ENCODE measurements at regions not wholly inside any gene's neighbourhood (a gene's known extent, or its start where the extent isn't known, plus 50 kb on each side); places are given as distances from the start of the nearest gene placed in this dataset.

DNA sequence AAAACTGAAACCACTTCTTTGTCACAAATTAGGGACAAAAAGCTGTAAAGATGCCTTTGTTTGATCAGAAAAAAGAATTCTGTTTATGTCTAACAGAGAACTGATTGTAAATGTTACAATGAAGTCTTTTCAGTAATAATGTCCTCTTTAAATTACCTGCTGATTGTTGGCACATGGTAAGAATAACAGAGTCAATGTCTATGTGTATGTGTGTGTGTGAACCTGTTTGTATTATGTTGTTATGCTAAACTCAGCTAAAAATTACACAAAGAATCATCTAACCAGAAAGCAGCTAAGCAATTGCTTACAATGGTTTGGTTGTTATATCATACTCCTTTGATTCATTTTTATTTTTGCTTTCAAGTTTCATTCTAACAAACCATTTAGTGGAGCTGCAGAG, 159.1 kb upstream of the PDZRN3 start:
- H3K4me3 Mint-ChIP-seq = no peak overlapping the region

DNA sequence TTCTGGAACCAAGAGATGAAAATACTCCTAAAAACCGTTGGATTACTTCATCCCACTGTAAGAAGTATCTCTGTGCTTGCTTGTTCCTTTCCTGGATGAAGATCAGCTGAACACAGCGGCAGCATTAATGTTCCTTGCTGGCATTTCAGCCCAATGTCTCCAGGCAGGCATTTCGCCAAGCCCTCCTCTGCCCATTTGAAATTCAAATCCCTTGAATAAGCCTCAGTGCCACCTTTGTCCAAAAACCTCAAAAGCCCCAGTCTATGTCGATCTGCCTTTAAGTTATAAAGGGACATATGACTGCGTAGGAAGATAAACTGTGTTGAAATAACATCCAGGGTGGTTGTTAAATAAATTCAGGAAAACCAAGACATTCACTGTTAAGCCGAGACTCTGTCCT, 156.8 kb upstream of the PDZRN3 start:
- no peak for DNase-seq
- Histone ChIP-seq H3K36me3 (ENCODE audit: control insufficient read depth in 2 of 3, insufficient read depth in 3 of 3, low read length in 3 of 3) (no peaks in the 10 kb centered on the region), H3K27me3 (ENCODE audit: control insufficient read depth in 2 of 2, insufficient read depth in 2 of 2, low read length in 2 of 2) (no peaks in the 10 kb centered on the region), H3K4me3 (ENCODE audit: low read length) (no peak overlapping the region), H3K4me1 (ENCODE audit: control insufficient read depth in 2 of 2, insufficient read depth in 2 of 2, low read length in 2 of 2) (no peaks in the 10 kb centered on the region), H3K27ac (ENCODE audit: low read depth, low read length) (no peak overlapping the region), H3K9me3 (ENCODE audit: control insufficient read depth in 2 of 3, low read length in 3 of 3) (no peaks in the 10 kb centered on the region)
- intact Hi-C loops (cut with micrococcal nuclease) = no loop called here
- peaks cover 0 to 13% (median 6%) of the 10 kb centered on the region in 11 donors for H3K9me3 Mint-ChIP-seq
- H3K27ac Mint-ChIP-seq = no peak overlapping the region
- POLR2A ChIA-PET = no interaction called here
- ATAC-seq = no peak
- H3K4me3 Mint-ChIP-seq = no peak overlapping the region
- H3K27me3 Mint-ChIP-seq = no peaks in the 10 kb centered on the region
- no peaks in the 10 kb centered on the region for H3K4me1 Mint-ChIP-seq
- CTCF ChIA-PET = interaction anchor here (0.8 kb wide), 1 partner anchor 575 kb away, joined by 3 read pairs; no protein-coding TSS in a partner anchor
- no peaks in the 10 kb centered on the region for H3K36me3 Mint-ChIP-seq

More for the DNA sequence above, 159.1 kb upstream of the PDZRN3 start:
- Mint-ChIP-seq H3K4me1 (no peaks in the 10 kb centered on the region), H3K9me3 (peaks cover 0 to 11% (median 4%) of the 10 kb centered on the region in 11 donors), H3K27ac (no peak overlapping the region), H3K36me3 (no peaks in the 10 kb centered on the region), H3K27me3 (no peaks in the 10 kb centered on the region)
- ATAC-seq (no peak), DNase-seq (no peak)
- Histone ChIP-seq H3K27me3 (ENCODE audit: control insufficient read depth in 2 of 2, insufficient read depth in 2 of 2, low read length in 2 of 2) (no peaks in the 10 kb centered on the region), H3K4me1 (ENCODE audit: control insufficient read depth in 2 of 2, insufficient read depth in 2 of 2, low read length in 2 of 2) (no peaks in the 10 kb centered on the region), H3K4me3 (ENCODE audit: low read length) (no peak overlapping the region), H3K36me3 (ENCODE audit: control insufficient read depth in 2 of 3, insufficient read depth in 3 of 3, low read length in 3 of 3) (no peaks in the 10 kb centered on the region), H3K27ac (ENCODE audit: low read depth, low read length) (no peak overlapping the region), H3K9me3 (ENCODE audit: control insufficient read depth in 2 of 3, low read length in 3 of 3) (no peaks in the 10 kb centered on the region)
- intact Hi-C loops (cut with micrococcal nuclease) = no loop called here
- ChIA-PET CTCF (no interaction called here), POLR2A (no interaction called here)

DNA sequence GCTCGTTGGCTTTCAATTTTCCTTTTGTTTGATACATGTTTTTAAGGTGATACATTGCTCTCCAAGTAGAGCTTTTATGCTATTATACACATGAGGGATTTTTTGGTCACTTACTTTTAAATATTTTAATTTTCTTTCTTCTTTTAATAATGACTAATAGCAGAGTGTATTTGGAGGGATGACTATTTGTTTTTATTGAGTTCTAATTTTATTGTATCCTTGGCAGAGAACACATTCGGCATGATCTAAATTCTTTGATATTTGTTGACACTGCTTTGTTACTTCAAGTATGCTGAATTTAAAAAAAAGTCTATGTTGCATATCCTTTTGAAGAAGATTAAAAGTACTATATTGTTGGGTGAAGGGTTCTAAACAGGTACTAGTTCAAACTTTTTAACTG, 149.9 kb upstream of the PDZRN3 start:
- H3K4me3 ChIP-seq (ENCODE audit: low read length) = no peak overlapping the region
- H3K27ac ChIP-seq (ENCODE audit: low read depth, low read length) = no peak overlapping the region
- no peaks in the 10 kb centered on the region for H3K27me3 Mint-ChIP-seq
- H3K9me3 Mint-ChIP-seq = peaks cover 0 to 13% (median 6%) of the 10 kb centered on the region in 11 donors
- ATAC-seq (no peak), DNase-seq (no peak)
- H3K27me3 ChIP-seq (ENCODE audit: control insufficient read depth in 2 of 2, insufficient read depth in 2 of 2, low read length in 2 of 2) = no peaks in the 10 kb centered on the region
- H3K4me1 ChIP-seq (ENCODE audit: control insufficient read depth in 2 of 2, insufficient read depth in 2 of 2, low read length in 2 of 2) = no peaks in the 10 kb centered on the region
- intact Hi-C loops (cut with micrococcal nuclease) = no loop called here
- ChIA-PET CTCF (no interaction called here), POLR2A (no interaction called here)
- H3K36me3 Mint-ChIP-seq = no peaks in the 10 kb centered on the region
- H3K36me3 ChIP-seq (ENCODE audit: control insufficient read depth in 2 of 3, insufficient read depth in 3 of 3, low read length in 3 of 3) = no peaks in the 10 kb centered on the region
- no peak overlapping the region for H3K27ac Mint-ChIP-seq
- no peaks in the 10 kb centered on the region for H3K4me1 Mint-ChIP-seq
- no peak overlapping the region for H3K4me3 Mint-ChIP-seq
- H3K9me3 ChIP-seq (ENCODE audit: control insufficient read depth in 2 of 3, low read length in 3 of 3) = no peaks in the 10 kb centered on the region

DNA sequence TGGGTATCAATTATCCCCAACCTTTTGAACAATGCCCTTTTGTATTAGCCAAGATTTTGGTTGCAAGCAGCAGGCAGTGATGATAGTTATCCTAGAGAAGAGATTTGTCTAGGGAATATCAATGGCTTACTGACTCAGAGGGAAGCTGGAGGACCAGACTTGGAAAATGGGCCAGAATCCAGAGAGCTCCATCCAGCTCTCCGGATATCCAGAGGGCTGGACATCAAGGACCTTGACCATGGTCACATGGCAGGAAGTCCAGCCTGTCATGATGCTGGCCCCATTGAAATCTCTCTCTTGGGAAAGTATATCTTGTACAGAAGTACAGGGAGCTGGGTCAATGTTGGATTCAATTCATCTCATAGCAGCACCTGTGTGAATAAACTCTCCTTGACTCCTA, 148.5 kb upstream of the PDZRN3 start:
- POLR2A ChIA-PET = no interaction called here
- no peak for DNase-seq
- Histone ChIP-seq H3K9me3 (ENCODE audit: control insufficient read depth in 2 of 3, low read length in 3 of 3) (no peaks in the 10 kb centered on the region), H3K36me3 (ENCODE audit: control insufficient read depth in 2 of 3, insufficient read depth in 3 of 3, low read length in 3 of 3) (no peaks in the 10 kb centered on the region), H3K27ac (ENCODE audit: low read depth, low read length) (no peak overlapping the region), H3K4me1 (ENCODE audit: control insufficient read depth in 2 of 2, insufficient read depth in 2 of 2, low read length in 2 of 2) (no peaks in the 10 kb centered on the region), H3K4me3 (ENCODE audit: low read length) (no peak overlapping the region), H3K27me3 (ENCODE audit: control insufficient read depth in 2 of 2, insufficient read depth in 2 of 2, low read length in 2 of 2) (no peaks in the 10 kb centered on the region)
- Mint-ChIP-seq H3K36me3 (no peaks in the 10 kb centered on the region), H3K27me3 (no peaks in the 10 kb centered on the region), H3K4me3 (no peak overlapping the region), H3K4me1 (no peaks in the 10 kb centered on the region), H3K27ac (no peak overlapping the region), H3K9me3 (peaks cover 0 to 12% (median 5%) of the 10 kb centered on the region in 11 donors)
- intact Hi-C loops (cut with micrococcal nuclease) = no loop called here
- CTCF ChIA-PET = no interaction called here
- ATAC-seq = no peak

DNA sequence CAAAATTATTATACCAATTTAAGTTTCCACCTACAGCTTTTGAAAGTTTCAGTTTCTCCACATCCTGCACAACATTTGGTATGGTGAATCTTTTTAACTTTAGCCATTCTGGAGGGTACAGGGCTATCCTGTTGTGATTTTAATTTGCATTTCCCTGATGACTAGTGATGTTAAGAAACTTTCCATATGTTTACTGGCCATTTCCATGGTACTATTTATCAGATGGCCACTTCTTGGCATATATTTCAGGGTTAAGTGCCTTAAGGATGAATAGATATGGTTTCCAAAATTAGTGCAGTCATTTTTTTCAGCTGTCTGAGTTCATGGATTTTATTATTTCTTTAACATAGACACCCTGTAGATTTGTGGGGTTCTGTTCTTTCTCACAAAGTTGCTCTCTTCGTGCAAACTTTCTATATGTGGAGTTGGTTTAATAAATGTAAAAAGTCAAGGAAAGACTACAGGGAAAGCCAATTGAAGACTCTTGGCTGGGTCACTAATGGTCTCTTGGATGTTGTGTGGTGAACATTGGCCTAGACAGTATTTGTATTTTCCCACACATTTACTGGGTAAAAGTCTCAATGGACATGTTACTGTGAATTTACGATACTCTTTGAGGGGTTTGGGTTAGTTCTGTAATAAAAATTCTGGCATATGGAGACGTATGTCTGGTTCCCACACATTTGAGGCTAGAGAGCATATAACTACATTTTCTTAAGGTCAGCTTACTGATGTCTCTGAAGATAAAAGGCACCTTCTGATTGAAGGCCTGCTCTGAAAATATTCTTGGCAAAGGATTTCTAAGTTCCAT, 147.5 kb upstream of the PDZRN3 start:
- Histone ChIP-seq H3K36me3 (ENCODE audit: control insufficient read depth in 2 of 3, insufficient read depth in 3 of 3, low read length in 3 of 3) (no peaks in the 10 kb centered on the region), H3K4me1 (ENCODE audit: control insufficient read depth in 2 of 2, insufficient read depth in 2 of 2, low read length in 2 of 2) (no peaks in the 10 kb centered on the region), H3K9me3 (ENCODE audit: control insufficient read depth in 2 of 3, low read length in 3 of 3) (no peaks in the 10 kb centered on the region), H3K27me3 (ENCODE audit: control insufficient read depth in 2 of 2, insufficient read depth in 2 of 2, low read length in 2 of 2) (no peaks in the 10 kb centered on the region), H3K4me3 (ENCODE audit: low read length) (no peak overlapping the region), H3K27ac (ENCODE audit: low read depth, low read length) (no peak overlapping the region)
- Mint-ChIP-seq H3K27ac (no peak overlapping the region), H3K36me3 (no peaks in the 10 kb centered on the region), H3K4me3 (no peak overlapping the region), H3K27me3 (no peaks in the 10 kb centered on the region), H3K4me1 (peaks cover 0 to 4% (median 4%) of the 10 kb centered on the region in 7 donors), H3K9me3 (peaks cover 0 to 15% (median 5%) of the 10 kb centered on the region in 11 donors)
- DNase-seq = no peak
- CTCF ChIA-PET = no interaction called here
- ATAC-seq = no peak
- intact Hi-C loops (cut with micrococcal nuclease) = no loop called here
- POLR2A ChIA-PET = no interaction called here

DNA sequence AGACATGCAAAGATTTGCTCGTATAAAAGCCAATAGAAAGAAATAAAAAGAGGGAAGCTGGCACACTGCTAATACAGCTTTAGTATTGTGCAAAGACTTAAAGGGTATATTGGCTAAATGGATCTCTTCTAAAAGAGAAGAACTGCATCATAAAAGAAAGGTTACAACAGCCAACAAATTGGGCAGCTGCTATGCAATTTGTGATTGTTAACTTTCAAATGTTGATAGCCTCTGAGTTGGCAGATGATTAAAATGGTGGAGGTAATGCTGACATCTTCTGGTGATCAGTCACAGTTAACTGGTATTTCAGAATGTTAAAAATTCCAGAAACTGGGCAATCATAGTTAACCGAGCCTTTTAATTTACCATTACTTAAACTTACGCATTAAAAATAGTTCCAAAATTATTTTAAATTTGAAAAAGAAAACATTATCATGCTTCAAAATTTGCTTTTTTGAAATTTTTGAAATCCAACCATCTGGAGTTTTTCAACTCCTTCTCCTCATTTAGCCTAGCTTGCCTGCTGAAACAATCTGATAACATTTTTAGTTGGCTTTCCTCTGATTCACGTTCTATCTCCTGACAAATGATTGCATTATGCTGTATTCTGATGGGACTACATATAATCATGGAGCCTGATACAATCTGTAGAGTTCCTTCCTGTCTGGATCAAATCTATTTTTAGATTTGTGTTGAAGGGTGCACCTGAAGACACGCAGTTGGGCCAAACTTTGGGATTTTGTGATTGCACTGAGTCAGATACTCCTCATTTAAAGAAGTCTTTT, 144.0 kb upstream of the PDZRN3 start:
- DNase-seq (no peak), ATAC-seq (no peak)
- intact Hi-C loops (cut with micrococcal nuclease) = no loop called here
- Mint-ChIP-seq H3K27me3 (no peaks in the 10 kb centered on the region), H3K4me1 (peaks cover 0 to 6% (median 4%) of the 10 kb centered on the region in 7 donors), H3K4me3 (no peak overlapping the region), H3K9me3 (peaks cover 0 to 13% (median 3%) of the 10 kb centered on the region in 11 donors), H3K27ac (no peak overlapping the region), H3K36me3 (no peaks in the 10 kb centered on the region)
- H3K4me3 ChIP-seq (ENCODE audit: low read length) = no peak overlapping the region
- H3K4me1 ChIP-seq (ENCODE audit: control insufficient read depth in 2 of 2, insufficient read depth in 2 of 2, low read length in 2 of 2) = no peaks in the 10 kb centered on the region
- no peak overlapping the region for H3K27ac ChIP-seq (ENCODE audit: low read depth, low read length)
- H3K27me3 ChIP-seq (ENCODE audit: control insufficient read depth in 2 of 2, insufficient read depth in 2 of 2, low read length in 2 of 2) = no peaks in the 10 kb centered on the region
- no peaks in the 10 kb centered on the region for H3K9me3 ChIP-seq (ENCODE audit: control insufficient read depth in 2 of 3, low read length in 3 of 3)
- ChIA-PET CTCF (no interaction called here), POLR2A (no interaction called here)
- H3K36me3 ChIP-seq (ENCODE audit: control insufficient read depth in 2 of 3, insufficient read depth in 3 of 3, low read length in 3 of 3) = no peaks in the 10 kb centered on the region

All from naive thymus-derived CD4-positive, alpha-beta T cell (primary cell).